NCI-H460 (cell line): ENCODE measurements at regions not wholly inside any gene's neighbourhood (a gene's known extent, or its start where the extent isn't known, plus 50 kb on each side); places are given as distances from the start of the nearest gene placed in this dataset.

ENCODE experiments used
- DNase-seq: peaks from one replicate; pipeline ENCODE4 v3.0.0-alpha.2; 2016; ENCODE audit warnings: low read depth; ENCODE audit errors: extremely low read depth

DNA sequence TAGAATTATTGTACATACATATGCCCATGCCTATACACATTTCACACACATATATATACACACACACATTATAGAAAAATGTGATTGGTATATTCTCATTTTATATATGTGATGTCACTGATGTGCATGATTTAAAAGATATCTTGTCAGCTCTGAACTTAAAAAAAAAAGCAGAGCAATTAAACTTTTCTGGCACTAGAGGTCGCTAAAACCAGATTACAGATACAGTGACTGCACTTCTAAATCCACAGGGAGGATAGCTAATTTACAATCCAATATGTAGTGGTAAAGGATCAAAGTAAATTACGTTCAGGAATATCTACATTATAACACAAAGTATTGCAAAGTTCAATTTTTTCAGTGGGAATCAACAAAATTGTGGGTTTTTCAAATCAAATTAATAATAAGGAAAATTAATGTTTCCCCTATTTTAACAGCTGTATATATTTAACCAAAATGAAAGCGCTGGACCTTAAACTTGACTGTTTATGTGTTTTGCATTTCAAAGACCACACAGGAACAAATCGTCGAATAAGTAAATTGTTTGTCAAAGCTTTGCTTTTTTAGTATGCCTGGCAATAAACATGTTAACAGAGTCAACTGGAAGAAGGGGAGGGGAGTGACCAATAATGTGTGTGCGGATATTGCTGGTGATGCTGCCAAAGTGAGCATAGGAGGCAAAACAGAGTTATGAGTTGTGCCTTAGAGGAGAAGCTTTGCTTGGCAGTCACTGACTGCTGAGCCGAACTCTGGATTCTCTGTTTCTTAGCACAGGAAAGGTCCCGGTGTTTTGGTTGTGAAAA, 1201.4 kb upstream of the C9orf72 start:
- peak; percentile 38 for DNase-seq

DNA sequence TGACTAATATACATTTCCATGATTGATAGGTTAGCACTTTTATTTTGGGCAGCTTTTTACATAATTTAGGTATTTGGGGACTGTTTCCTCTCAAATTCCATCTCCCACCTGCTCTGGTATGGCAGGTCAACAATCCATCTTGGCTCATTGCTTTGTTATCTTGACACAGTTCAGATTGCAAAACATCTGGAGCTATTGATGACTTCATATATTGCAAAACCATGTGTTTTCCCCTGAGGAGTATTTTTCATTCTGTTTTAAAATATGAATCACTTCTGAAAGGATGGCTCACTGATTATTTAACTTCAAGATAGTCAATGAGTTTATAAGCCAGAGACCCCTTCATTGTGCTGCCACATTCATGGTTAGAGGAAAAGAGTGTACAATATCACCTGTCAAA, 1206.0 kb upstream of the C9orf72 start:
- no peak for DNase-seq

DNA sequence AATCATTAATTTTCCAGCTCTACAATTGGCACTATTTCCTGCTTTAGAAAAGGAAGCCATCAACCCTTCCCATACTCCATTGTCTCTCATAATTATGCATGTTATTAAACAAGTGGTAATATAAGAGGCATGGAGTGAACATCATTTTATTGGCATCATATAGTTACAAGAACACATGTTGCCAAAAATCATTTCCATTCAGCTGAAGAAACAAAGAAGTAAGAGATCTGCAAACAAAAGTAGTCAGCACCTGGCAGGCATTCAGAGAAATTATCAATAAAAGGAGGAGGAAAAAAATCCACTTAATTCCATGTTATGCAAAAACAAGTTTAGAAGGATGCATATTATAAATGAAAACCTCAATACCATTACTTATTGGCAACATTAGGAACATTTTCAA, 1208.2 kb upstream of the C9orf72 start:
- no peak for DNase-seq

DNA sequence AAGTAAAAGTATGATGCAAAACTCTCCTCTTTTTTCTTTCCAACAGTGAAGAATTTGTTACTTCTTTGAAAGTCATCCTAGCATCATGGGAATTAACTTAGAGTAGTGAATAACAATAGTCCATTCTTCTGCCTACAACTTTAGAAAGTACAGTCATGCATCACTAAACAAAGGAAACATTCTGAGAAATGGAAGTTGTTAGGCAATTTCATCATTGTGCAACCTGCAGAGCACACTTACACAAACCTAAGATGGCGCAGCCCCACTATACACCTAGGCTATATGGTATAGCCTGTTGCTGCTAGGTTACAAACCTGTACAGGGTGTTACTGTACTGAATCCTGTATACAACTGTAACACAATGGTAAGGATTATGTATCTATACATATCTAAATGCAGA, 1209.3 kb upstream of the C9orf72 start:
- no peak for DNase-seq

DNA sequence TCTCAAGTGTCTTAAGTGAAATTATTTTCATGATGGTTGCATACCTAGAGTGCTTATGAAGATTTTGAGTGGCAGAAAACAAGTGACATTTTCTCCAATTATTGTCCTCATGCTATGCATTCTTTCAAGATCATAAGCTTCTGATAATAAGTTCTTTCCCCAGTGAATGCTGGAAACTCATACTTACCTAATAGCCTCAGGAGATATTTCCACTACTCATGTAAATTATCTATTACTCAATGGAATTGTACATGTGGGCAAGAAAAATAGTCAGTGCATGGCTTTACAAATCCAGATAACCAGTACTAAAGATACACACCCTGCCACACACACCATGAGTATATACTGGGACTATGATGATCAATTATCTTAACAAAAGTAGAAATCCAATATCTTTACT, 1219.4 kb upstream of the C9orf72 start:
- no peak for DNase-seq

DNA sequence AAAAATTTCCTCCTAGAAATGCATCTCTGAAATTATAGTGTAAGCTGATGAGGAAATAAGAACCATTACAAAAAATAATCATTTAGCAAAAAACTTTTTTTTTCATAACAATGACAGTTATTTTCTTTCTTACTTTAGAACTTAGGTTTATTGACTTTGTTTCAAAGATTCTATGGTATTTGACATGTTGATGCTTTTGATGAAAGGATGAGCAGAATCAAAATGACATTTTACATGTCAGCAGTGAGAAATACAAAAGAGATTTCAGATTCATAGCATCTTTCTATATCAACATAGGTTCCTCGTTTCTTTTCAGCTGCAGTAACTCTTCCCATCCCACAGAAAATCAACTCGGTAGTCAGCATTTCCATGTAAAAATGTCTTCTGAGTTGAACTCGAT, 1226.6 kb upstream of the C9orf72 start:
- no peak for DNase-seq

DNA sequence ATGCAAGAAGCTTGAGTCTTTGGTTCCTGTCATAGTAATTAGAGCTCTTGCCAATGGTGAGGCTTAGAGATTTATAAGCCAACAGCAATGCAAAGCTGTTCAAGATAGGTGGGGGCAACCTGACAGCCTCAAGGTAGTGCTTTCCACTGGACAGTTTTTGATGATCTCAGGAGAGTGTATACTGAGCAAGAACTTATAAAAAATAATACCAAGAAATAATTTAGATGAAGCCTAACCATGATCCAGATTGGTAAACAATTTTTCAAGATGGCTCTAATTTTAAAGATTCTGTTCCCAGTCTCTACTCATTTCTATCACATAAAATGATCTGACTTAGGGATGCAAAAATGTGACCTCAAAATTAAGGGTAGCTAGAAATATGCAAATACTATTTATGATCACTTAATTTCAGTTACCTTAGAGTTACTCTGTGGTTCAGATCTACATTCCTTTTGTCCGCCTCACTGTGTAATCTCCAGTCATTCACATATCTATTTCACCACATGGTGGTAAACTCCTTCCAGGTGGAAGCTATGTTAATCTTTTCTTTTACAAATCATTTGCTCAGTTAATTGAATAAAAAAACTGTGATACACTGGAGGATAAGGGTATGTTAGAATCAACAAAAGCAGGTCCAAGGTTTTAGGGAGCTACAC, 1228.0 kb upstream of the C9orf72 start:
- DNase-seq = no peak

DNA sequence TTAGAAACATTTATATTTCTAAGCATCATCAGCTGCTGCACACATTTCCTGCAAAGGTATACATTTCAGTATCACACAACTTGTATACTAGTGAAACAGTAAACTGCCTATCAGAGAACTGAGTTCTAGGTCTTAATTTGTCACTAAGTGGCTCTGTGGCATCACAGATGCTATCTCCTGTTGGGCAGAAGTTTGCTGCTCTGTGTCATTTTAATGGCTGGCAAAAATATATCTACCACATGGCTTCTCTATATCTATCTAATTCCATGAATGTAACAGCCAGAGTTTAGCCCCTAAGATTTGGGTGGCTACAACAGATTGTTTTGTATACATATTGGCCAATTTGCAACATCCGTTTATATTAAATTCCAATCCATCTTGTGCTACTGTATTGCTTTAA, 1231.9 kb upstream of the C9orf72 start:
- DNase-seq = no peak

DNA sequence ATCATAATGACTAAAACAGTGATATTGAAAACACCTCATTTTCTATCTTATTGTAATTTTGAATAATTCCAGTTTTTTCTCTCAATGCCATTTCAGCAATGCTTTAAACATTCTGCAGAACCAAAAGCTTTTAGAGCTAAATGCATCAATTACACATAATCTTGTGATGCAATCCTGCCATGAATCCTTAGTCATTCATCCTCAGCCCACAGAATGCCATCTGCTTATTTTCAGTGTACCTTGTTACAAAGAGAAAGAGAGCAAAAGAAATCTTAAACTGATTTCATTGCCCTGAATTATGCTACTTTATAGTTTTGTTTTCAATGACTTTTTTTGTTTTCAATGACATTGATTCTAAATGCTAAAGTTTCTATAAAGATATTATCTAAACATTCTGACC, 1234.8 kb upstream of the C9orf72 start:
- DNase-seq = peak; percentile 15

DNA sequence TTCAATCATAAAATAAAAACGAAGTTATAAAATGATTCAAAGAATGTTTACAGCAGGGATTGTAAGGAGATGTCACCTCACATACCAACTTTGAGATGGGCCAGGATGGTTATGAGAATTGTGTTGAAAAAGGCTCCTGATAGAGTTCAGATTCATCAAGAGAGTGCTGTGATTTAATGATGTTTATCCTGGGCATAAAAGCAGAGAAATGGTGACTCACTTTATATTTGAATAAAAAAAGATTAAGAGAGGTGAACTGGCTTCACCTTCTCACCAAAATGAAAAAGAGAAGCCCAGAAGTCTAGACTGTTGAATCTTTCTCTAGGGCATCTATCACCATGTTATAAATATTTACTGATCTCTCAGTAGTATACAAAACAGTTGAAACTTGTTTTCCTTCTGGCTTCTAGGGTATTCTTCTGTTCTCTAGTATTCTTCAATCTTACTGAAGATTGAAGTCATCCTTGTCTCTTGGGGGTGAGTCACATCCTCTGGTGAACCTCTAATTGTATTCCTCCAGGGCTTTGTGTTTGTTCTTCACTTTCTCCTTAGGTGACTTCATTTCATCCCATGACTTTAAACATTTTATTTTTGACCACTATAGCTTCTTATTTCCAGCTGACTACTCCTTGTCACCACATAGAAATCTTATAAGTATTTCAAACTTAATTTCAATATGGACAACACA, 1237.3 kb upstream of the C9orf72 start:
- DNase-seq = no peak

DNA sequence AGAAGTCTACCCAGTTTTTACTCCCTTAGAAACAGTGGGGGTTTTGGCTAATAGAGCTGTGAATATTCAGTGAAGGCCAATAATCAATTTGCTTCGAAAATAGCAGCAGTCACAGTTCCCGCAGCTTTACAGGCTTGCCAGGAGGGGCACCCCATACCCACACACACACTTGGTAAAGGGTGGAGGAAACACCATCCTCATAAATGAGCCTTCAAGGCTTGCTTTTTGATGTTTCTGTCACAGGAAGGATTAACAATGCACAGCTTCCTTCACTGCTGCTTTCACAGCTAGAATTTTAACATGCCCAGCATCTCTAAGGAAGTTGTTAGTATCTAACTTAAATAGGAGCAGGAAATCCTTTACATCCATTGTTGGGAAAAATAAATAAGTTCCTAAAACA, 1247.5 kb upstream of the C9orf72 start:
- DNase-seq = no peak

DNA sequence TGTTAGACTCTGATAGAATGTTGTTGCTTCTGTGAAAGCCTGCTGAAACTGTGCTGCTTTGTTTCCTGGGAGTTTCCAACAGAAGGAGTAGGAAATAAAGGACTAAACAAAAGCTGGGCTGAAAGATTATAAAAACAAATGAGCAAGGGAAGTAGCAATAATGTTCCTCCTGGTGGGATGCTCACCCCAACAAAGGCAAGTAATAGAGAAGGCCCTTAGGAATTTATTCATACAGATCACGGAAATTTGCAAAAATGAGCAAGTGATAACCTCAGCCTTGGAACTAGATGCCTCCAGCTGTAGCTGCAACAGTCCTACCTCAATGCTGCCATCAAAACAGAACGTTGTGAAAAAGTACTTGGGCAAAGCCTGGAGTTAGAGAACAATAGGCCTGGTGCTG, 1248.0 kb upstream of the C9orf72 start:
- DNase-seq = no peak

DNA sequence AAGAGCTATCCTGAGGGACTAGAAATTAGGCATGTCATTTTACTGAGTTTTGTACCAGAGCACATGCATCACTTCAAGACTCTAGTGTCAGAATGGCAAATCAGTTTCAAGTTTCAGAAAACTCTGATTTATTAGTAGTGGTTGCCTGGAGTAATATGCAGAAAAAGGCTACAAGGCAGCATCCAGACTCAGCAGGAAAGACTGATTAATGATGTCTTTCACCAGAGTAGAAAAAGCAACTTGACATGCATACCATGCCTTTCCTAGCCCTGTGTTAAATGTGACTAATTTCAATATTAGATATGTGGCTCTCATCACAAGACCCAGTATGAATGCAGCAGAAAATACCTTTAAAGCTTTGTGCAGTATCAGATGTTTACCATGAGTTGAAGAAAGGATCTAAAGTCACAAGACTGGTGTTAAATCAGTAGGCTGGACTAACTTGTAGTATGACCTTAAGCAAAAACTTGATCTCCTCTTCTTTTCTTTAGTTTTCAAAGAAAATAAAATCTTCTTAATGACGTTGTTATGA, 1251.2 kb upstream of the C9orf72 start:
- DNase-seq = no peak

DNA sequence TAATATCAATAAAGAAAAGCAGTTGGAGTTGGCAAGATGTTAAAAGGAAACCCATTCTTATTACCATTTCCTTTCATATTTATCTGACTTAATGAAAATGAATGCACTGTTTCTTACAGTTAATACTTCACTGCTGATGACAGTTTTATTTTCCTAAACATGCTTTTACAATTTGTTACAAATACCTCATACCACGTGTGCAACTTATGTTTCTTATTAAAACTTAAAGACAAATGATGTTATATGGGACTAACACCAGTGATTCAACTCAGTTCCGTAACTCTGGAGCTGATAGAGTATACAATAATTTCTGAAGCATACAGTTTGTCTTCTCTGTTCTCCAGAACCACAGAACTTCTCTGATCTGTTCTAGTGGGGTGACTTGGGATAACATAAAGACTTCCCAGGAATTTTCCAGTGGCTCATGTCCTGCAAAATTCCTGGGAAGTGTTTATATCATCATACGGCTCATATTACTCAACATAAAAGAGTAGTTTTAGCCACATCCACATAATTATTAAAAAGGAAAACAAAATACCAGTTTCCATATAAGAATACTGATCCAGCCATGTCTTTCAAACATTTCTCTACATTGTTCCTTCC, 1259.0 kb upstream of the C9orf72 start:
- no peak for DNase-seq

DNA sequence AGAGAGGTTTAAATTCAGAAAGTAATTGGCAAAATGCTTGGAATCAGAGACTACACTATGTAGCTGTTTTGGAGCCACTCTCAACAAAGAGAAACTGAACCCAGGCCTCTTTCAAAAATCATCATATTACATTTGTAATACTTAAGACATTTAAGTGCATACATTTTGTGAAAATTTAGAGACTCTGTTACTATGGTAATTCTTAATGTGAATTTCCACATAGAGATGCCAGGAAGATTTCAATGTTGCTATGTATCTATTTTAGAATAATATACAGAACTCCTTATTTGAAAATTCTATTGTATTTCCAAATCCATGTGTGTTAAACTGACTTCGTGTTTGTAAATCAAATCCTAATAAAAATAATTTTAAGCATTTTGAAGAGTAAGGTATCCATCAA, 1260.9 kb upstream of the C9orf72 start:
- DNase-seq = no peak

DNA sequence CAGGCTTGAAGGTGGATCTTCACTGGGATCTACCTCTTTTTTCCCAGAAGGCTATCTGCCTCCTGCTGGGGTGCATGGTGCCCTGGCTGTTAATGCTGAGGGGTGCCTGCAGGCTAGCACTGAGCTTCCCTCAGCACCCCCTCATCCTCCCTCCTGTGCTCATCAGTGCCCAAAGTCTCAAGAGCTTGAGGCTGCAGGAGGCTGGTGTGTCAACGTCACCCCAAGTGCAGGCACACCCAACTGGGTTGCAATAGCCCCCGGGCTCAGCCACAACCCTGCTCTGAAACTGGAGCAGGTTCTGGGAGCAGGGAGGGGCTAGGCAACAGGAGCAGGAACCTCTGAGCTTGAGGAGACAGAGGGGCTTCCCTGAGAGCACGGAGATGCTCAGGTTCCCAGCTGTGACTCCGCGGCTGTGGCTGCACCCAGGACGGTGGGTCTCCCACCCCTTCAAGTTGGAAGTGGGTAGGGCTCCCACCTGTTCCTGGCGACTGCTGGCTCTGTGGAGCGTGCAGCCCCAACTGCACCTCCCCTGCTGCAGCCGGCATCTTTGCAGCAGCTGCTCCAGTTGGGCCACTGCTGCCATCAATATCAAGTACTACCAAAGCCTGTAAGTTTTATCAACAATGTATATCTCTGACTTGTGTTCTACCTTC, 1266.6 kb upstream of the C9orf72 start:
- no peak for DNase-seq

DNA sequence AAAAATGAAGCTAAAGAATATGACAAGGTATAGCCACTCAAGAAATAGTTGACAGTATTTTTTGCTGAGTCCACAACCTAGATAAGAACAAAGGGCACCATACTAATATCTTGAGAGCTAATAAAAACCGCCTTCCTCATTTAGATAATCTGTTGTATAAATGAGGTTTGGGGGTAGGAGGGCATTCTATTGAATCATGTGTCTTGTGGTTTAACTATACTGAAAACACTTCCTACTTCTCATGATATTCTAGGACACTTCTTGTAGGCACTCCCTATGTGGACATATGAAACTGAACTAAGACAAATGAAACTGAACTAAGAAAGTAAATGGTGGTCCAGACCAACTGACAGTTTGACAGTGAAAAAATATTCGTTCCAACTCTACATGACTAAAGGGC, 1268.5 kb upstream of the C9orf72 start:
- no peak for DNase-seq

DNA sequence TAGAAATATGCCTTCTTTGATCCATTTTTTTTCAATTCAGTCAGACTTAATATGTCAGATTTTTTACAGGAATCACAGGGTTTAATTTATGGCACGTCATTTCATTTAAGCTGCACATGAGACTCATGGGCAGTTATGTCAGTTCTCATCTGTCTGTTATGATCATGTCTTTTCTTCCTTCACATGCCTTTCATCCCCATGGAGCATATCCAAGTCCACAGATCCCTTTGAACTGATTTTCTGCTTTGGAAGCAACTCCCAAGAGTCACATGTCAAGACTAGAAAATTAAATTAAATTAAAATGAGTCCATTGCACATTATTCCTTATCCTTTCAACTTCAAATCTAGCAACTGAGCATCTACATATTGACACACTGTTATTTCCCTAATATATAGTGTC, 1274.0 kb upstream of the C9orf72 start:
- DNase-seq = no peak

DNA sequence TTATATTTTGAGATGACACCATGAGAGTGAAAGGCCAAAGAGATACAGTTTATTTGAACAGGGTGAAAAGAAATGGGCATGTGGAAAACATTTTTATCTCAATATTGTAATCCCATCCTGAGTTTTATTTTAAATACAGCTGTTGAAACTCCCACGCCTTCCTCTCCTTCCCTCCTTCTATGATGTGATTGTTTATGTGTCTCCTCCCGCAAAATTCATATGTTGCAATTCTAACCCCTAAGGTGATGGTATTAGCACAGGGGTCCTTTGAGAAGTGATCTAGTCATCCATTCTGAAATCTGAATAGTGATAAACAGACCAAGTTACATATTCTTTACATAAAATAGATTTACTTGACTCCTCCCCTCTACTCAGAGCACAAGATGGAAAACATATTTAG, 1275.4 kb upstream of the C9orf72 start:
- no peak for DNase-seq

DNA sequence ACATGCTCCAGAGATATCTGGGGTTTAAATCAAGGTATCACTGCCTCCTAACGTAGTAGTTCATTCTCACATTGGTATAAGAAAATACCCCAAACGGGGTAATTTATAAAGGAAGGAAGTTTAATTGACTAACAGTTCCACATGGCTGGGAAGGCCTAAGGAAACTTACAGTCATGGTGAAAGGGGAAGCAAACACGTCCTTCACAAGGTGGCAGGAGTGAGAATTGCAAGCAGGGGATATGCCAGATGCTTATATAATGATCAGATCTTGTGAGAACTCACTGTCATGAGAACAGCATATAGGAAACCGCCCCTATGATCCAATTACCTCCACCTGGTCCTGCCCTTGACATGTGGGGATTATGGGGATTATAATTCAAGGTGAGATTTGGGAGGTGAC, 1280.2 kb upstream of the C9orf72 start:
- no peak for DNase-seq

DNA sequence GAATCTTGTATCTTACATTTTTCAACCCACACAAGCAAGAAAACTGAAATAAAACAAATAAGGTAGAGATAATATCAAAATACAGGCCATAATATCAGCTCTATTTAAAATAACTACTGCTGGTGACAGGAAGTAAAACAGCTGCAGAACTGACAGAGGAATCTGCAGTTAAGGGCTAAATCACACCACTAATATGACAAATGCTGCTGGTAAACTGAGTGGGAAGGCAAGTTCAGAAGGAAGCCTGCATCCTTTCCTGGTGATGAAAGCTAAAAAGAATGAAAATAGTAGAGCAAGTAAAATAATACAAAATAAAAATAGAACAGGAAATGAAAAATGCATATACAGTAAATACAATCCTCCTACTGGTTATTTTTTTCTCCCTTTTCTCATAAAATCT, 1293.7 kb upstream of the C9orf72 start:
- DNase-seq = no peak
